ENCODE measurements at regions not wholly inside any gene's neighbourhood (a gene's known extent, or its start where the extent isn't known, plus 50 kb on each side); places are given as distances from the start of the nearest gene placed in this dataset.

DNA sequence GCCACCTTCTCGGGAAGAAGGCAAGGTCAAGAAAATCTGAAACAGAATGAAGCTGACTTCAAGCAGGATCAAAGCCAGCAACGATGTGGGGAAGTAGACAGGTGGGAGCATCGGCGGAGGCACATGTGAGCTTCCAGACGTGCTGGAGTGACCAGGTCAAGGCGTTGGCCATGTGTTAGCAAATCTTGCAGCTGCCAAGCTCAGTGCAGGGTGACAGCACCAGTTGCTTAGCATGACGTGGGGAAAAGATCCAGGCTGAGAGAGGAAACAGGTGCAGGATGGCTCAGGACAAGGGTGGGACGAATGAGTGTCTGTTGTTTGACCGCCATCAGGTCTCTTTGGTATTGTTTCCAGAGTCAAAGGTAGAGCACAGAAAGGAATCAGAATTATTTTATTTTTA is 92.3 kb downstream of the TNFSF13B start:
- TF ChIP-seq, protein P1, sequence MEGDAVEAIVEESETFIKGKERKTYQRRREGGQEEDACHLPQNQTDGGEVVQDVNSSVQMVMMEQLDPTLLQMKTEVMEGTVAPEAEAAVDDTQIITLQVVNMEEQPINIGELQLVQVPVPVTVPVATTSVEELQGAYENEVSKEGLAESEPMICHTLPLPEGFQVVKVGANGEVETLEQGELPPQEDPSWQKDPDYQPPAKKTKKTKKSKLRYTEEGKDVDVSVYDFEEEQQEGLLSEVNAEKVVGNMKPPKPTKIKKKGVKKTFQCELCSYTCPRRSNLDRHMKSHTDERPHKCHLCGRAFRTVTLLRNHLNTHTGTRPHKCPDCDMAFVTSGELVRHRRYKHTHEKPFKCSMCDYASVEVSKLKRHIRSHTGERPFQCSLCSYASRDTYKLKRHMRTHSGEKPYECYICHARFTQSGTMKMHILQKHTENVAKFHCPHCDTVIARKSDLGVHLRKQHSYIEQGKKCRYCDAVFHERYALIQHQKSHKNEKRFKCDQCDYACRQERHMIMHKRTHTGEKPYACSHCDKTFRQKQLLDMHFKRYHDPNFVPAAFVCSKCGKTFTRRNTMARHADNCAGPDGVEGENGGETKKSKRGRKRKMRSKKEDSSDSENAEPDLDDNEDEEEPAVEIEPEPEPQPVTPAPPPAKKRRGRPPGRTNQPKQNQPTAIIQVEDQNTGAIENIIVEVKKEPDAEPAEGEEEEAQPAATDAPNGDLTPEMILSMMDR (IDR thresholded peaks at IDR 0.05; ENCODE audit: low read length): no peak
- TF ChIP-seq EZH2 (IDR thresholded peaks at IDR 0.05; ENCODE audit: borderline replicate concordance, low read length): no peak

Data from OCI-LY1 (cell line).